ENCODE measurements at regions not wholly inside any gene's neighbourhood (a gene's known extent, or its start where the extent isn't known, plus 50 kb on each side); places are given as distances from the start of the nearest gene placed in this dataset.

DNA sequence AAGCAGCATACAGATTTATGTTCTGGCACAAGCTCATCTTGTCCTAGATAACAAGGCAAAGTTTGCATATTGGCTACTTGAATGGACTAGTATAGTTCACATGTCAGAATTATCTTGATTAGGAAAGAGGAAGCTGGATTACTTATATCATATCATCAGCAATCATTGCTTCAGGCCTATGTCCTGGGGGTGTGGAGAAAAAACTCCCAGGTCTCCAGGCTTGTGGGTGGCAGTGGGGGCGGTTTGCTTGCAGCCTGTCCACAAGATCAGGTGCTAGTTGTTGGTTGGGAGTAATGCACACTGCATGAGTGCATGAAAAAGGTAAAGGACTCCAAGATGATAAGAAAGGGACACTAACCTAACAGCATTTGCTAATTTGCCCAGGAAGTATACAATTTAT lies 326.4 kb upstream of the PDE4D start:
- intact Hi-C loops (cut with DNase I) = no loop called here
- no peaks in the 10 kb centered on the region for H3K9me3 ChIP-seq
- no peak overlapping the region for H3K4me3 ChIP-seq
- no peak for DNase-seq (ENCODE audit: extremely low spot score in 2 of 2)
- no peak for TF ChIP-seq POLR2AphosphoS5 (IDR thresholded peaks at IDR 0.05; ENCODE audit: insufficient read depth in 1 of 2, low read depth in 1 of 2)
- TF ChIP-seq, protein P1, sequence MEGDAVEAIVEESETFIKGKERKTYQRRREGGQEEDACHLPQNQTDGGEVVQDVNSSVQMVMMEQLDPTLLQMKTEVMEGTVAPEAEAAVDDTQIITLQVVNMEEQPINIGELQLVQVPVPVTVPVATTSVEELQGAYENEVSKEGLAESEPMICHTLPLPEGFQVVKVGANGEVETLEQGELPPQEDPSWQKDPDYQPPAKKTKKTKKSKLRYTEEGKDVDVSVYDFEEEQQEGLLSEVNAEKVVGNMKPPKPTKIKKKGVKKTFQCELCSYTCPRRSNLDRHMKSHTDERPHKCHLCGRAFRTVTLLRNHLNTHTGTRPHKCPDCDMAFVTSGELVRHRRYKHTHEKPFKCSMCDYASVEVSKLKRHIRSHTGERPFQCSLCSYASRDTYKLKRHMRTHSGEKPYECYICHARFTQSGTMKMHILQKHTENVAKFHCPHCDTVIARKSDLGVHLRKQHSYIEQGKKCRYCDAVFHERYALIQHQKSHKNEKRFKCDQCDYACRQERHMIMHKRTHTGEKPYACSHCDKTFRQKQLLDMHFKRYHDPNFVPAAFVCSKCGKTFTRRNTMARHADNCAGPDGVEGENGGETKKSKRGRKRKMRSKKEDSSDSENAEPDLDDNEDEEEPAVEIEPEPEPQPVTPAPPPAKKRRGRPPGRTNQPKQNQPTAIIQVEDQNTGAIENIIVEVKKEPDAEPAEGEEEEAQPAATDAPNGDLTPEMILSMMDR (IDR thresholded peaks at IDR 0.05) = no peak
- no peak for TF ChIP-seq POLR2A (IDR thresholded peaks at IDR 0.05)
- H3K27me3 ChIP-seq = no peaks in the 10 kb centered on the region
- no peaks in the 10 kb centered on the region for H3K4me1 ChIP-seq
- no peaks in the 10 kb centered on the region for H3K36me3 ChIP-seq
- H3K27ac ChIP-seq = no peak overlapping the region

DNA sequence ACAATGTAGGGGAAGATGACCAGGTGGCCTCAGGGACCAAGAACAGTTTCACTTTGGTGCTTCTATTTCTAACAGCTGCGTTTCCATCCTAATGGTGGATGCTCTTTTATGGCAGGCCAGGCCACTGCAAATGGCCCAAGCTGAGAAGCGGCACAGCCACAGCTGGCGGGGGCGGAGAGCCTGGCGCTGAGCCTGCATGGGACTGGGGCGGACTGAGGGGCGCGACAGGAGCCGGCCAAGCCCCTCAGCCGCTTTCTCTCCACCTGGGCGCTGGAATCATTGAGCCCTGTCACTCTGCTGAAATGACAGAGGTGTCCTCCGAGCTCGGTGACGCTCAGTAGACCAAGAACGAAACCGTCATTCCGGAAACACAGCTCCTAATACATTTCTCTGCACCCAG lies 317.3 kb upstream of the PDE4D start:
- no peaks in the 10 kb centered on the region for H3K9me3 ChIP-seq
- H3K27me3 ChIP-seq = no peaks in the 10 kb centered on the region
- H3K4me1 ChIP-seq = no peaks in the 10 kb centered on the region
- no peak for DNase-seq (ENCODE audit: extremely low spot score in 2 of 2)
- intact Hi-C loops (cut with DNase I) = no loop called here
- no peaks in the 10 kb centered on the region for H3K36me3 ChIP-seq
- no peak overlapping the region for H3K4me3 ChIP-seq
- no peak overlapping the region for H3K27ac ChIP-seq
- TF ChIP-seq, protein P1 (IDR thresholded peaks at IDR 0.05) = no peak
- TF ChIP-seq POLR2AphosphoS5 (IDR thresholded peaks at IDR 0.05; ENCODE audit: insufficient read depth in 1 of 2, low read depth in 1 of 2) = no peak
- no peak for TF ChIP-seq POLR2A (IDR thresholded peaks at IDR 0.05)

DNA sequence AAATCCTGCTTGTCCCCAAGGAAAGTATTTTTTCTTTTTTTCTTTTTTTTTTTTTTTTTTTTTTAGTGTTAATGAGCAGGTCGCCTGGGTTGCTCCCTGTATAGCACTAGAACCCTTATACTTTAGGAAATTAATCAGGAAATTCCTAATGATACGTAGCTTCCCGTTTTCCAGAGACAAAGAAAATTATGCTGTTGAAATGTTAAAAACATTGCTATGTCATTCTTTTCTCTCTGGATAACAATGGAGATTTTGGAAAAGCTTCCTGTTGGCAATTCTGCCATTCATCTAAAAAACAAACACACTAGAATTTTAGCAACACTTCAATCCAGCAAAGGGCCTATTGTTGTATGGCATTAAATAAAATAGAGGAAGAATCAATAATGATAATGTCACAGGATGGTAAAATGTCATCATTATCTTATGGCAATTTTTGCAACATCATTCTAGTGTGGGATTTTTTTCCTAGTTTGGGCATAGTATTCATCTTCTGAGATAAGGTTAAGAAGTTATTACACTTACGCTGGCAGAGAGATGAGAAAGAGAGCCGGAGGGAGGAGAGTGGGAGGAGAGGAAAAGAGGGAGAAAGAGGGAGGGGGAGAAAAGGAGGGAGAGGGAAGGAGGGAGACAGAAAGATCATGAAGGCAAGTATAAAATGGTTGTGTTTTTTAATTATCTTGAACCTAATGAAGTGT lies 315.8 kb upstream of the PDE4D start:
- H3K27ac ChIP-seq = no peak overlapping the region
- no peaks in the 10 kb centered on the region for H3K4me1 ChIP-seq
- H3K4me3 ChIP-seq = no peak overlapping the region
- TF ChIP-seq POLR2AphosphoS5 (IDR thresholded peaks at IDR 0.05; ENCODE audit: insufficient read depth in 1 of 2, low read depth in 1 of 2) = no peak
- no peak for TF ChIP-seq POLR2A (IDR thresholded peaks at IDR 0.05)
- TF ChIP-seq, protein P1 (IDR thresholded peaks at IDR 0.05) = no peak
- no peaks in the 10 kb centered on the region for H3K27me3 ChIP-seq
- no peaks in the 10 kb centered on the region for H3K9me3 ChIP-seq
- intact Hi-C loops (cut with DNase I) = no loop called here
- no peaks in the 10 kb centered on the region for H3K36me3 ChIP-seq
- no peak for DNase-seq (ENCODE audit: extremely low spot score in 2 of 2)

GRCh38 chr5:60208716-60209115 lies 315.2 kb upstream of the PDE4D start:
- no peaks in the 10 kb centered on the region for H3K27me3 ChIP-seq
- no peak overlapping the region for H3K27ac ChIP-seq
- no peak for TF ChIP-seq POLR2AphosphoS5 (IDR thresholded peaks at IDR 0.05; ENCODE audit: insufficient read depth in 1 of 2, low read depth in 1 of 2)
- TF ChIP-seq, protein P1 (IDR thresholded peaks at IDR 0.05) = no peak
- no peak for TF ChIP-seq POLR2A (IDR thresholded peaks at IDR 0.05)
- H3K9me3 ChIP-seq = no peaks in the 10 kb centered on the region
- no peak for DNase-seq (ENCODE audit: extremely low spot score in 2 of 2)
- no peaks in the 10 kb centered on the region for H3K4me1 ChIP-seq
- no peak overlapping the region for H3K4me3 ChIP-seq
- no peaks in the 10 kb centered on the region for H3K36me3 ChIP-seq
- intact Hi-C loops (cut with DNase I) = no loop called here

DNA sequence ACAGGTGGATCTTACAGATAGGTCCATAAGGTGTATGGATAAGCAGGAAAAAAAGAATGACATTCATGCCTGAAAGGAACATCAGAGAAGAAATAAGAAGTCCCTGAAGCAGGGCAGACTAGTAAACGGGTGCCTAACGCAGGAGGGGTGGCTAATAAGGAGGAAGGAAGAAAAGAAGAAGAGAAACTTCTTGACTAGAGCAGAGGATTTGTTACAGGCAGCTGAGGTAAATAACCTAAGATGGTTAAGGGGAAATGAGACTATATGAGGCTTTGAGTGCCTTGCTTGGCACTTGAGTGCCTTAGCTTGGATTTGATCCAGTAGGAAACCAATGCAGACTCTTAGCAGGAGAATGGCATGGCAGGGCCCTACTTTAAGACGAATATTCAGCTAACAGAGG lies 313.5 kb upstream of the PDE4D start:
- no peaks in the 10 kb centered on the region for H3K4me1 ChIP-seq
- no peaks in the 10 kb centered on the region for H3K9me3 ChIP-seq
- no peak for TF ChIP-seq POLR2A (IDR thresholded peaks at IDR 0.05)
- no peak for TF ChIP-seq POLR2AphosphoS5 (IDR thresholded peaks at IDR 0.05; ENCODE audit: insufficient read depth in 1 of 2, low read depth in 1 of 2)
- TF ChIP-seq, protein P1 (IDR thresholded peaks at IDR 0.05) = no peak
- H3K36me3 ChIP-seq = no peaks in the 10 kb centered on the region
- H3K27ac ChIP-seq = no peak overlapping the region
- no peak overlapping the region for H3K4me3 ChIP-seq
- intact Hi-C loops (cut with DNase I) = no loop called here
- no peak for DNase-seq (ENCODE audit: extremely low spot score in 2 of 2)
- no peaks in the 10 kb centered on the region for H3K27me3 ChIP-seq
